Spleen (tissue), 11 donors: ENCODE measurements at regions not wholly inside any gene's neighbourhood (a gene's known extent, or its start where the extent isn't known, plus 50 kb on each side); places are given as distances from the start of the nearest gene placed in this dataset.
"Not testable (repeated sequence)": the region's sequence is repeated elsewhere in the genome, so short reads cannot be mapped to it uniquely, and the experiment has no call there.

Source experiments
- DNase-seq: peaks from one replicate; pipeline ENCODE4 v3.0.0-alpha.2; 2020
- H3K27ac ChIP-seq, 8 donors: fragments of 200-600 bp; sonication (generic) in 7 of 8; 1 replicate in 4 of 8; 2 replicates in 4 of 8; pipeline versions ENCODE4 v1.5.0 to v1.8.0; 2016 to 2021; ENCODE audit warnings: inconsistent platforms in 4 of 8, mild to moderate bottlenecking in 4 of 8, moderate library complexity in 1 of 8
- H3K27me3 ChIP-seq, 7 donors: fragments of 200-600 bp; sonication (generic) in 6 of 7; replicated peaks in 1 of 7; 1 replicate in 4 of 7; 2 replicates in 3 of 7; pipeline versions ENCODE4 v1.5.0 to v1.8.0; 2016 to 2021; ENCODE audit warnings: inconsistent platforms in 3 of 7, mild to moderate bottlenecking in 1 of 7
- H3K36me3 ChIP-seq, 6 donors: fragments of 200-600 bp; sonication (generic) in 5 of 6; 1 replicate in 4 of 6; 2 replicates in 2 of 6; pipeline versions ENCODE4 v1.5.0 to v1.8.0; 2016 to 2021; ENCODE audit warnings: inconsistent platforms in 2 of 6
- H3K4me1 ChIP-seq, 6 donors: fragments of 200-600 bp; sonication (generic) in 5 of 6; 1 replicate in 3 of 6; 2 replicates in 3 of 6; pipeline versions ENCODE4 v1.5.0 to v1.8.0; 2016 to 2021; ENCODE audit warnings: inconsistent platforms in 3 of 6
- H3K4me3 ChIP-seq, 8 donors: fragments of 200-600 bp; sonication (generic) in 7 of 8; 1 replicate in 4 of 8; 2 replicates in 4 of 8; pipeline versions ENCODE4 v1.5.0 to v1.8.0; 2016 to 2021; ENCODE audit warnings: inconsistent platforms in 4 of 8, mild to moderate bottlenecking in 4 of 8, moderate library complexity in 2 of 8
- H3K9me3 ChIP-seq, 8 donors: fragments of 200-600 bp; sonication (generic) in 7 of 8; 1 replicate in 4 of 8; 2 replicates in 4 of 8; pipeline versions ENCODE4 v1.5.0 to v1.8.0; 2016 to 2021; ENCODE audit warnings: inconsistent platforms in 4 of 8
- CTCF ChIP-seq, 11 experiments: fragments of 200-600 bp in 7 of 11; fragments of 450-650 bp in 4 of 11; sonication (generic) in 4 of 11; IDR thresholded peaks in 8 of 11; conservative IDR thresholded peaks in 3 of 11; 1 replicate in 7 of 11; 2 replicates in 4 of 11; pipeline versions ENCODE4 v1.4.0 to v1.8.0; 2016 to 2021; ENCODE audit warnings: antibody characterized with exemption in 11 of 11, inconsistent platforms in 4 of 11, mild to moderate bottlenecking in 1 of 11
- POLR2A ChIP-seq, 3 donors: fragments of 450-650 bp; IDR thresholded peaks; one replicate each; pipeline ENCODE4 v1.5.1; 2017; ENCODE audit warnings: antibody characterized with exemption in 3 of 3, mild to moderate bottlenecking in 1 of 3
- POLR2AphosphoS5 ChIP-seq, 3 donors: sonication (generic); formaldehyde crosslinking; IDR thresholded peaks; one replicate each; pipeline ENCODE4 v1.5.1; 2017; ENCODE audit warnings: antibody characterized with exemption in 3 of 3
- WGBS, 5 donors: extraction: QIAGEN DNeasy Blood & Tissue Kit in 3 of 5; methylation state at CpG; one replicate each; pipeline versions ENCODE4 v1.1.5 to v1.1.7; 2013 to 2018; 5-methylcytosine and 5-hydroxymethylcytosine counted together
- intact Hi-C: fragments of 100-400 bp; cut with DNase I; formaldehyde crosslinking; loops from one replicate; pipeline ENCODE4 v1.15.0; 2023; ENCODE audit warnings: low total_unique reads
- donor health status: healthy with polysubstance abuse.
- donor health status: DM: no; HTN: no; CAD: no; lungs with moderate emphysema.
- donor health status: DM: no; HTN: no; CAD: no.
- donor health status: Bipolar disorder and iron deficiency.
- donor health status: healthy.
- donor health status: DM: no; HTN: no; CAD: no.
- donor health status: DM: yes; HTN: yes; CAD: no.

GRCh38 chr1:67552336-67552759 lies 122.1 kb upstream of the SERBP1 start:
- intact Hi-C loops, result no loop called here
- Histone ChIP-seq H3K27me3 (no peaks in the 10 kb centered on the region), H3K9me3 (no peaks in the 10 kb centered on the region), H3K27ac (no peak overlapping the region), H3K4me3 (no peak overlapping the region), H3K36me3 (no peaks in the 10 kb centered on the region), H3K4me1 (no peaks in the 10 kb centered on the region)
- DNase-seq, result no peak
- WGBS, 5 donors, result 58 to 92% (median 62%) methylated on average over 1 to 3 of the region's 3 CpGs
- TF ChIP-seq POLR2A (IDR thresholded peaks at IDR 0.05) (no peak), CTCF (IDR thresholded peaks at IDR 0.05 in 8 of 11, conservative IDR thresholded peaks at IDR 0.05 in 3 of 11) (no peak), POLR2AphosphoS5 (IDR thresholded peaks at IDR 0.05) (no peak)

- H3K36me3 ChIP-seq, intact Hi-C loops, H3K9me3 ChIP-seq, DNase-seq, H3K27ac ChIP-seq, H3K27me3 ChIP-seq, H3K4me1 ChIP-seq, H3K4me3 ChIP-seq: not testable (repeated sequence)
- WGBS, 5 donors, result 75 to 89% (median 86%) methylated on average over 5 of the region's 5 CpGs
Measured at GRCh38 chr1:67554204-67554603, 124.0 kb upstream of the SERBP1 start.

GRCh38 chr1:67555461-67556296 lies 125.5 kb upstream of the SERBP1 start:
- Histone ChIP-seq H3K4me3 (no peak overlapping the region), H3K27me3 (peaks cover 0 to 14% (median 0%) of the 10 kb centered on the region in 7 donors), H3K9me3 (no peaks in the 10 kb centered on the region), H3K4me1 (peaks cover 0 to 18% (median 0%) of the 10 kb centered on the region in 6 donors), H3K36me3 (no peaks in the 10 kb centered on the region), H3K27ac (no peak overlapping the region)
- WGBS, 5 donors, result 59 to 82% (median 75%) methylated on average over 15 of the region's 15 CpGs
- intact Hi-C loops, result no loop called here
- no peak for DNase-seq
- no peak for TF ChIP-seq CTCF (IDR thresholded peaks at IDR 0.05 in 8 of 11, conservative IDR thresholded peaks at IDR 0.05 in 3 of 11)
- TF ChIP-seq POLR2A (IDR thresholded peaks at IDR 0.05), result no peak
- TF ChIP-seq POLR2AphosphoS5 (IDR thresholded peaks at IDR 0.05), result no peak

GRCh38 chr1:67556297-67556900 lies 126.2 kb upstream of the SERBP1 start:
- WGBS, 5 donors, result 41 to 51% (median 45%) methylated on average over 5 of the region's 5 CpGs
- intact Hi-C loops, result no loop called here

More at GRCh38 chr1:67556297-67556900, 126.2 kb upstream of the SERBP1 start:
- Histone ChIP-seq H3K4me3 (no peak overlapping the region), H3K27me3 (peaks cover 0 to 14% (median 0%) of the 10 kb centered on the region in 7 donors), H3K9me3 (no peaks in the 10 kb centered on the region), H3K27ac (no peak overlapping the region), H3K36me3 (no peaks in the 10 kb centered on the region), H3K4me1 (peaks cover 0 to 25% (median 6%) of the 10 kb centered on the region in 6 donors)
- TF ChIP-seq CTCF (IDR thresholded peaks at IDR 0.05 in 8 of 11, conservative IDR thresholded peaks at IDR 0.05 in 3 of 11) (no peak), POLR2AphosphoS5 (IDR thresholded peaks at IDR 0.05) (no peak), POLR2A (IDR thresholded peaks at IDR 0.05) (no peak)
- DNase-seq, result no peak
